HG03378 (cell line): ENCODE measurements at regions not wholly inside any gene's neighbourhood (a gene's known extent, or its start where the extent isn't known, plus 50 kb on each side); places are given as distances from the start of the nearest gene placed in this dataset.

Experiments
- ATAC-seq: cut with Tn5 transposase; IDR thresholded peaks from one replicate; pipeline ENCODE4 v1.9.1; 2021; ENCODE audit warnings: mild to moderate bottlenecking, moderate library complexity; ENCODE audit not compliant: unreplicated experiment

- no peak for ATAC-seq
Observed at GRCh38 chr5:166980666-166981065, 1310.8 kb upstream of the WWC1 start.

- ATAC-seq: no peak
Observed at GRCh38 chr5:166982226-166982625, 1309.2 kb upstream of the WWC1 start.

GRCh38 chr5:166991601-166992000, 1299.8 kb upstream of the WWC1 start:
- ATAC-seq: no peak

- no peak for ATAC-seq
Observed at GRCh38 chr5:166992108-166992507, 1299.3 kb upstream of the WWC1 start.

- ATAC-seq: no peak
Observed at GRCh38 chr5:166992874-166993722, 1298.3 kb upstream of the WWC1 start.

GRCh38 chr5:166994226-166994625, 1297.2 kb upstream of the WWC1 start:
- ATAC-seq: no peak

GRCh38 chr5:167001246-167001645, 1290.2 kb upstream of the WWC1 start:
- ATAC-seq: no peak

- ATAC-seq: no peak
Observed at GRCh38 chr5:167008705-167009104, 1282.7 kb upstream of the WWC1 start.

- no peak for ATAC-seq
Observed at GRCh38 chr5:167011196-167011595, 1280.2 kb upstream of the WWC1 start.

- no peak for ATAC-seq
Observed at GRCh38 chr5:167012123-167013034, 1279.1 kb upstream of the WWC1 start.

GRCh38 chr5:167014401-167015056, 1276.9 kb upstream of the WWC1 start:
- ATAC-seq: no peak

GRCh38 chr5:167020418-167020817, 1271.0 kb upstream of the WWC1 start:
- ATAC-seq: no peak

- no peak for ATAC-seq
Observed at GRCh38 chr5:167029488-167029887, 1262.0 kb upstream of the WWC1 start.

- ATAC-seq: no peak
Observed at GRCh38 chr5:167030500-167031120, 1260.8 kb upstream of the WWC1 start.

- no peak for ATAC-seq
Observed at GRCh38 chr5:167036585-167036984, 1254.9 kb upstream of the WWC1 start.

- peak; percentile 77 for ATAC-seq
Observed at GRCh38 chr5:167049043-167049663, 1242.3 kb upstream of the WWC1 start.

GRCh38 chr5:167049771-167050567, 1241.5 kb upstream of the WWC1 start:
- ATAC-seq: no peak

GRCh38 chr5:167050568-167051401, 1240.7 kb upstream of the WWC1 start:
- no peak for ATAC-seq

- ATAC-seq: no peak
Observed at GRCh38 chr5:167051402-167051768, 1240.1 kb upstream of the WWC1 start.
